Endothelial cell of umbilical vein (primary cell): ENCODE measurements at regions not wholly inside any gene's neighbourhood (a gene's known extent, or its start where the extent isn't known, plus 50 kb on each side); places are given as distances from the start of the nearest gene placed in this dataset.

Experiments used
- BruUV-seq: library from RNA; stranded (reverse); fragments of 400-500 nt; replicated peaks from 2 replicates; lab custom pipeline; 2021; lab: Mats Ljungman, UMichigan
- CTCF ChIA-PET: fragments of 300-600, 350-600 bp; sonication (Branson Sonifier 250); formaldehyde crosslinking; loops from one replicate; lab custom pipeline; 2021; ENCODE audit warnings: antibody characterized with exemption, inconsistent platforms; lab: Charles Lee
- POLR2A ChIA-PET: fragments of 300-600, 350-600 bp; sonication (Branson Sonifier 250); formaldehyde crosslinking; loops from one replicate; lab custom pipeline; 2021; ENCODE audit warnings: antibody characterized with exemption, inconsistent platforms; lab: Charles Lee
- DNase-seq: peaks from one replicate; pipeline ENCODE4 v3.0.0-alpha.2; 2011; ENCODE audit warnings: low read depth, low spot score
- FAIRE-seq: peaks from 2 replicates; lab custom pipeline; 2011; peaks lifted over from hg19 to GRCh38; lab: Jason Lieb, UNC
- H2AFZ ChIP-seq: 2 replicates; pipeline ENCODE4 v1.6.0; 2012; ENCODE audit warnings: low read depth, low read length, control low read depth, inconsistent platforms
- H3K27ac ChIP-seq: 2 replicates; pipeline ENCODE4 v1.5.1; 2011; ENCODE audit warnings: low read depth, mild to moderate bottlenecking, control low read depth, low read length, moderate library complexity; ENCODE audit not compliant: insufficient read depth
- H3K27me3 ChIP-seq, 2 experiments: 2 replicates each; pipeline versions ENCODE4 v1.6.0 to v1.6.1; 2011; ENCODE audit warnings: low read length in 2 of 2, mixed read lengths in 1 of 2; ENCODE audit not compliant: control insufficient read depth in 2 of 2, insufficient read depth in 2 of 2
- H3K36me3 ChIP-seq, 2 experiments: 2 replicates in 1 of 2; 3 replicates in 1 of 2; pipeline ENCODE4 v1.5.1; 2011; ENCODE audit warnings: low read length in 2 of 2, mild to moderate bottlenecking in 1 of 2, moderate library complexity in 1 of 2; ENCODE audit not compliant: control insufficient read depth in 2 of 2, insufficient read depth in 2 of 2; ENCODE audit errors: extremely low read depth in 1 of 2
- H3K4me1 ChIP-seq: 3 replicates; pipeline ENCODE4 v1.5.1; 2011; ENCODE audit warnings: mild to moderate bottlenecking, low read length; ENCODE audit not compliant: control insufficient read depth, insufficient read depth; ENCODE audit errors: extremely low read depth
- H3K4me2 ChIP-seq: 2 replicates; pipeline ENCODE4 v1.6.1; 2011; ENCODE audit warnings: low read length, control low read depth, mixed read lengths; ENCODE audit not compliant: insufficient read depth
- H3K4me3 ChIP-seq, 3 experiments: fragments of 200-600 bp in 1 of 3; sonication (generic), shearing (Covaris generic) in 1 of 3; replicated peaks in 1 of 3; 2 replicates each; pipeline ENCODE4 v1.5.1; 2011 to 2016; ENCODE audit warnings: control low read depth in 3 of 3, low read length in 3 of 3, mild to moderate bottlenecking in 2 of 3, inconsistent platforms in 1 of 3, low read depth in 1 of 3, moderate library complexity in 1 of 3; ENCODE audit not compliant: insufficient read depth in 1 of 3
- H3K79me2 ChIP-seq: 2 replicates; pipeline ENCODE4 v1.6.0; 2012; ENCODE audit warnings: low read length, inconsistent platforms; ENCODE audit not compliant: control insufficient read depth, insufficient read depth
- H3K9ac ChIP-seq: replicated peaks from 2 replicates; pipeline ENCODE3; 2011; ENCODE audit warnings: low read length, control low read depth; ENCODE audit not compliant: insufficient read depth; ENCODE audit errors: extremely low read depth
- H3K9me1 ChIP-seq: replicated peaks from 3 replicates; pipeline ENCODE4 v1.6.0; 2011; ENCODE audit warnings: mild to moderate bottlenecking, low read length; ENCODE audit not compliant: control insufficient read depth, insufficient read depth; ENCODE audit errors: extremely low read depth
- H3K9me3 ChIP-seq: replicated peaks from 2 replicates; pipeline ENCODE4 v1.5.1; 2012; ENCODE audit warnings: low read length, inconsistent platforms; ENCODE audit not compliant: control insufficient read depth, insufficient read depth
- H4K20me1 ChIP-seq: replicated peaks from 2 replicates; pipeline ENCODE3; 2011; ENCODE audit warnings: mild to moderate bottlenecking, low read length; ENCODE audit not compliant: control insufficient read depth, insufficient read depth; ENCODE audit errors: extremely low read depth
- EZH2 ChIP-seq: IDR thresholded peaks from 2 replicates; pipeline ENCODE4 v1.6.1; 2012; ENCODE audit warnings: borderline replicate concordance, low read depth, mild to moderate bottlenecking, moderate library complexity, low read length, inconsistent platforms; ENCODE audit not compliant: severe bottlenecking
- FOS ChIP-seq: IDR thresholded peaks from 2 replicates; pipeline ENCODE4 v1.6.1; 2011; ENCODE audit warnings: mild to moderate bottlenecking, low read length, moderate library complexity, borderline replicate concordance; ENCODE audit not compliant: insufficient read depth
- GATA2 ChIP-seq: IDR thresholded peaks from 2 replicates; pipeline ENCODE4 v1.7.0; 2011; ENCODE audit warnings: low read depth, mild to moderate bottlenecking, moderate library complexity, mixed read lengths, low read length; ENCODE audit not compliant: insufficient read length, insufficient read depth
- JUN ChIP-seq: IDR thresholded peaks from 2 replicates; pipeline ENCODE4 v1.6.1; 2011; ENCODE audit warnings: borderline replicate concordance, low read depth; ENCODE audit not compliant: insufficient read length, insufficient read depth
- MYC ChIP-seq: IDR thresholded peaks from one replicate; pipeline ENCODE4 v1.6.1; 2011; ENCODE audit warnings: mild to moderate bottlenecking, low read depth, low read length
- POLR2A ChIP-seq: IDR thresholded peaks from 2 replicates; pipeline ENCODE4 v1.6.1; 2012; ENCODE audit warnings: low read depth, mild to moderate bottlenecking, control low read depth, low read length
- POLR2AphosphoS5 ChIP-seq: IDR thresholded peaks from 2 replicates; pipeline ENCODE4 v1.6.1; 2012; ENCODE audit warnings: low read depth, mild to moderate bottlenecking, control low read depth, low read length, moderate library complexity; ENCODE audit not compliant: insufficient read depth
- dilution Hi-C: fragments of 300-500 bp; cut with MboI; formaldehyde crosslinking; loops from one replicate; pipeline ENCODE4 v1.15.0; 2019; ENCODE audit warnings: low sequenced_read_pairs; ENCODE audit not compliant: extremely low pct_ligation_motif_present
- intact Hi-C: fragments of 100-400 bp; cut with micrococcal nuclease; formaldehyde crosslinking; loops from one replicate; pipeline ENCODE4 v1.10.0; 2022
- TF ChIP-seq, protein P1 (sequence below), 2 donors: IDR thresholded peaks; 1 replicate in 1 of 2; 2 replicates in 1 of 2; pipeline ENCODE4 v1.5.1; 2011; ENCODE audit warnings: low read length in 2 of 2, mild to moderate bottlenecking in 2 of 2, moderate library complexity in 2 of 2, control low read depth in 1 of 2, inconsistent platforms in 1 of 2, low read depth in 1 of 2; ENCODE audit not compliant: insufficient read depth in 1 of 2; ENCODE audit errors: extremely low read depth in 1 of 2
- TF ChIP-seq, protein P2 (sequence below): IDR thresholded peaks from 2 replicates; pipeline ENCODE4 v1.6.1; 2011; ENCODE audit not compliant: insufficient read depth, insufficient read length

DNA sequence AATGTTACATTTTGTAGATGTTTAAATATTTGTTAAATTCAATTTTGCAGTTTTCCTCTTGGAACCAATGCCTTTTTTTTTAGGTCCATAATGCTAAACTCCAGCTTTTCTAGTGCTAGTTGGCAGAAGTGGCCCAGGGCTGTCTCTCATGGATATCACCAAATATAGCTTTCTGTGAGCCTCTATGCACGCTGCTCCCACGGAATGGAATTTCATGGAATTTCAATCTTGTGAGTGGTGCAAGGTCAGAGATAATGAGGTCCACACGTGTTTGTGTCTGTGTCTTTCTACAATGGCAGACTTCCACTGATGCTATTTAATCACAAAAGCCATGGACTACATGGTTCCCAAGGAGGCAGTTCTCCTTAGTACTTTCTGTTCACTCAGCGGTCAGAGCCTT, 191.5 kb upstream of the PARD3B start:
- Histone ChIP-seq H2AFZ (no peak overlapping the region), H4K20me1 (no peaks in the 10 kb centered on the region), H3K79me2 (no peaks in the 10 kb centered on the region), H3K9me3 (no peaks in the 10 kb centered on the region), H3K9me1 (no peaks in the 10 kb centered on the region), H3K9ac (no peak overlapping the region), H3K27me3 (no peaks in the 10 kb centered on the region), H3K27ac (no peak overlapping the region), H3K4me3 (no peak overlapping the region), H3K36me3 (no peaks in the 10 kb centered on the region), H3K4me1 (peaks cover 7% of the 10 kb centered on the region), H3K4me2 (no peak overlapping the region)
- intact Hi-C loops = no loop called here
- no TSS peak for BruUV-seq
- FAIRE-seq (no peak), DNase-seq (no peak)
- POLR2A ChIA-PET = no interaction called here
- CTCF ChIA-PET = no interaction called here
- dilution Hi-C loops = no loop called here
- TF ChIP-seq POLR2AphosphoS5 (no peak), FOS (no peak), GATA2 (no peak)

DNA sequence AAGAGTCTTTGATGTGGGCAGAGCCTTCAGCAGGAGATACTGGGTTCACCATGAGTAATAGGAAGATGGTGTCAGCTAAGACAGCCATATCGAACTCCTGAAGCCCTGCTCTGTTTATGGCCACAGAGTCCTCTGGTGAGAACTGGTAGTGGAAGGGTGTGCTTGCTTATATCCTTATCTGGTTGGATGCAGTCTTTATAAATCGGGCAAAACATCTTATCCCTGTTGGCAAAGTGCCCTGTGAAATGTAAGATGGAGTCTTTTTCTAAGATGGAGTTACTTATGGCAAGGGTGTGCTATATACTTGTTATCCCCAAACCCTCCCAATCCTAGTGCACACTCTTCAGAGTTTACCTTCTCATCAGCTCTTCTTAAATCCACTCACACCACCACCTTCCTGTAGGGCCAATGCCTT, 190.8 kb upstream of the PARD3B start:
- Histone ChIP-seq H3K9ac (no peak overlapping the region), H4K20me1 (no peaks in the 10 kb centered on the region), H3K36me3 (no peaks in the 10 kb centered on the region), H3K4me1 (peaks cover 7% of the 10 kb centered on the region), H3K27ac (no peak overlapping the region), H3K4me3 (no peak overlapping the region), H3K9me3 (no peaks in the 10 kb centered on the region), H3K27me3 (no peaks in the 10 kb centered on the region), H3K4me2 (no peak overlapping the region), H3K79me2 (no peaks in the 10 kb centered on the region), H3K9me1 (no peaks in the 10 kb centered on the region), H2AFZ (no peak overlapping the region)
- DNase-seq = no peak
- ChIA-PET CTCF (no interaction called here), POLR2A (no interaction called here)
- TF ChIP-seq MYC = no peak
- TF ChIP-seq POLR2AphosphoS5 = no peak
- TF ChIP-seq, protein P1, sequence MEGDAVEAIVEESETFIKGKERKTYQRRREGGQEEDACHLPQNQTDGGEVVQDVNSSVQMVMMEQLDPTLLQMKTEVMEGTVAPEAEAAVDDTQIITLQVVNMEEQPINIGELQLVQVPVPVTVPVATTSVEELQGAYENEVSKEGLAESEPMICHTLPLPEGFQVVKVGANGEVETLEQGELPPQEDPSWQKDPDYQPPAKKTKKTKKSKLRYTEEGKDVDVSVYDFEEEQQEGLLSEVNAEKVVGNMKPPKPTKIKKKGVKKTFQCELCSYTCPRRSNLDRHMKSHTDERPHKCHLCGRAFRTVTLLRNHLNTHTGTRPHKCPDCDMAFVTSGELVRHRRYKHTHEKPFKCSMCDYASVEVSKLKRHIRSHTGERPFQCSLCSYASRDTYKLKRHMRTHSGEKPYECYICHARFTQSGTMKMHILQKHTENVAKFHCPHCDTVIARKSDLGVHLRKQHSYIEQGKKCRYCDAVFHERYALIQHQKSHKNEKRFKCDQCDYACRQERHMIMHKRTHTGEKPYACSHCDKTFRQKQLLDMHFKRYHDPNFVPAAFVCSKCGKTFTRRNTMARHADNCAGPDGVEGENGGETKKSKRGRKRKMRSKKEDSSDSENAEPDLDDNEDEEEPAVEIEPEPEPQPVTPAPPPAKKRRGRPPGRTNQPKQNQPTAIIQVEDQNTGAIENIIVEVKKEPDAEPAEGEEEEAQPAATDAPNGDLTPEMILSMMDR (IDR thresholded peaks at IDR 0.05; ENCODE audit: extremely low read depth in 1 of 2, insufficient read depth in 1 of 2, low read depth in 1 of 2, low read length in 2 of 2) = no peak
- TF ChIP-seq, protein P2, sequence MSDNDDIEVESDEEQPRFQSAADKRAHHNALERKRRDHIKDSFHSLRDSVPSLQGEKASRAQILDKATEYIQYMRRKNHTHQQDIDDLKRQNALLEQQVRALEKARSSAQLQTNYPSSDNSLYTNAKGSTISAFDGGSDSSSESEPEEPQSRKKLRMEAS = no peak
- TF ChIP-seq GATA2 = no peak
- no peak for TF ChIP-seq EZH2
- no peak for TF ChIP-seq FOS
- no peak for TF ChIP-seq POLR2A
- no peak for TF ChIP-seq JUN
- FAIRE-seq = no peak
- intact Hi-C loops = no loop called here
- dilution Hi-C loops = no loop called here
- no TSS peak for BruUV-seq
